ENCODE measurements at regions not wholly inside any gene's neighbourhood (a gene's known extent, or its start where the extent isn't known, plus 50 kb on each side); places are given as distances from the start of the nearest gene placed in this dataset.

- no peak for TF ChIP-seq ZBTB1 (CRISPR knock-in tag; IDR thresholded peaks at IDR 0.05; ENCODE audit: borderline replicate concordance, low read depth)
- TF ChIP-seq ARID4B (CRISPR knock-in tag; IDR thresholded peaks at IDR 0.05): no peak
- TF ChIP-seq NR4A1 (CRISPR knock-in tag; IDR thresholded peaks at IDR 0.05): no peak
- no peak for TF ChIP-seq NR4A1 (tag; IDR thresholded peaks at IDR 0.05)
- no peak for TF ChIP-seq CAMTA2 (CRISPR knock-in tag; conservative IDR thresholded peaks at IDR 0.05)
- no peak for TF ChIP-seq CTCFL (IDR thresholded peaks at IDR 0.05; ENCODE audit: borderline replicate concordance, insufficient read depth, low read depth, low read length, poor library complexity, severe bottlenecking)
- no peak for TF ChIP-seq PATZ1 (CRISPR knock-in tag; IDR thresholded peaks at IDR 0.05; ENCODE audit: borderline replicate concordance)
Measured at GRCh38 chr1:77620273-77620672, 62.2 kb downstream of the ZZZ3 start (continued).

Measured in K562 (cell line).